SK-N-MC (cell line): ENCODE measurements at regions not wholly inside any gene's neighbourhood (a gene's known extent, or its start where the extent isn't known, plus 50 kb on each side); places are given as distances from the start of the nearest gene placed in this dataset.

Experiments used
- DNase-seq: peaks from one replicate; pipeline ENCODE4 v3.0.0-alpha.2; 2011; ENCODE audit warnings: low read depth, low spot score
- H3K27ac ChIP-seq: fragments of 200-600 bp; sonication (generic); 2 replicates; pipeline ENCODE4 v1.5.1; 2016; ENCODE audit warnings: mixed run types
- H3K36me3 ChIP-seq: fragments of 200-600 bp; sonication (generic); 2 replicates; pipeline ENCODE4 v1.6.1; 2017; ENCODE audit warnings: antibody characterized with exemption, low read length, mixed read lengths; ENCODE audit not compliant: insufficient read depth
- H3K4me3 ChIP-seq: fragments of 200-600 bp; sonication (generic); 2 replicates; pipeline ENCODE4 v1.5.1; 2016
- H3K9ac ChIP-seq: fragments of 200-600 bp; sonication (generic); 2 replicates; pipeline ENCODE4 v1.8.0; 2017; ENCODE audit warnings: mixed run types, mixed read lengths; ENCODE audit not compliant: insufficient read length
- H3K9me3 ChIP-seq: fragments of 200-600 bp; sonication (generic); 2 replicates; pipeline ENCODE4 v1.6.1; 2017; ENCODE audit warnings: low read depth, mild to moderate bottlenecking, antibody characterized with exemption, low read length, moderate library complexity, mixed read lengths
- EZH2 ChIP-seq: fragments of 200-600 bp; sonication (generic); IDR thresholded peaks from one replicate; pipeline ENCODE4 v1.6.1; 2017; ENCODE audit warnings: antibody characterized with exemption
- FOXP2 ChIP-seq: optimal IDR thresholded peaks from 2 replicates; pipeline ENCODE3; 2011; ENCODE audit warnings: mild to moderate bottlenecking, moderate library complexity; ENCODE audit not compliant: insufficient read depth; ENCODE audit errors: extremely low read length, control extremely low read depth
- POLR2AphosphoS5 ChIP-seq: IDR thresholded peaks from 2 replicates; pipeline ENCODE4 v1.6.1; 2012; ENCODE audit warnings: mild to moderate bottlenecking, low read depth, low read length, borderline replicate concordance

DNA sequence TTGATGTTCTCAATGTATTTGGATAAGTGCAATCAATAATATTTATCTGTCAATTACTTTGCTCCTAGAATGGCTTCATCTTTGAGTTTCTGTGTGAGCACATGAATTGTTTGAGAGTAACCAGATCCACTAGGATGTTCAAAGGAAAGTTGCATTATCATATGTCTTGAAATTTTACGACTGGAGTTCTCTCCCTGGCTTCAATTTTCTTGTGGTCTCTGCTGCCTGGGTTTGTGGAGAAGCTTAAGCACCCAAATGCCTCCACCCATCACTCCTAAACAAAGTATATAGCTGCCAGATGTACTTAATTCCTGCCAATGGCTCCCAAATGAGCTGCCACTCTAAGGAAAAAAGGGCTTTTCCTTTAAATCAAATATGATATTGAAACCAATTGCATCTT, 1149.4 kb upstream of the ZEB2 start:
- Histone ChIP-seq H3K9ac (no peak overlapping the region), H3K4me3 (no peak overlapping the region), H3K27ac (0 out of 2 replicates have a peak overlapping the region, but pooled peaks have one; percentile 11), H3K9me3 (no peaks in the 10 kb centered on the region), H3K36me3 (no peaks in the 10 kb centered on the region)
- peak; percentile 22 for DNase-seq
- TF ChIP-seq EZH2, result no peak
- TF ChIP-seq POLR2AphosphoS5, result no peak
- no peak for TF ChIP-seq FOXP2

DNA sequence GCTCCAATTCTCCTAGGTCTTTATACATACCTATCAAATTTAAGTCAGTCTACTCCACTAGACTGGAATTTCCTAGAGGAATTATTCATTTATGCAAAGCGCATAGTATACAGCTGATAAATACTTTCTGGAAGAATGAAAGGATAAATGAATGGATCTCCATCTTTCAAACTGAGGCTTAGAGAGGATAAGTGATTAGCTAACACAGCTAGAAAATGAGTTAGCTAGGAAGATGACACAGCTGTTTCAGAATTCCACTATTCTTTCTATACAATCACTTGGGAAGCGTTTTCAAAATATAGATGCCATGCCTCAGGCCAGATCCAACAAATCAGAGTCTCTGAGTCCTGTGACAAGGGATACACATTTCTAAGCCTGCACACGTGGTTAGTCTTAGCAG, 1146.6 kb upstream of the ZEB2 start:
- TF ChIP-seq EZH2 (no peak), POLR2AphosphoS5 (no peak), FOXP2 (no peak)
- DNase-seq, result no peak
- H3K36me3 ChIP-seq, result no peaks in the 10 kb centered on the region
- no peak overlapping the region for H3K9ac ChIP-seq
- H3K4me3 ChIP-seq, result no peak overlapping the region
- H3K27ac ChIP-seq, result no peak overlapping the region
- H3K9me3 ChIP-seq, result no peaks in the 10 kb centered on the region

DNA sequence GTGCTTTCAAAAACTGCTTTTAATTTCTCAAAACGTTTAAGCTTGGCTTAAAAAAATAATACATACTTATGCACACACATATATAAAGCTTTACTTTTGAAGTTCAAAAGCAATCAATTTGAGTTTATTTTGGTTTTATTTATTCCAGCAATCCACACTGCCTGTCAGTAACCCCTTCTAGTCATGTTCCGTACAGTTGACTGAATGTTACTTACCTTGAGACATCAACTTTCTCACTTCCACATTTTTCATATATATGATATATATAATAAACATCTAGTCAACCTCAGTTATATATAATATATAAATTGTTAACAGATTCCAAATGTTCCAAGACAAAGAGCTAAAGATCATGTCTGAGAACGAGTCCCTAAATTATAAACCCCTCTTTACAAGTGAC, 1137.3 kb upstream of the ZEB2 start:
- no peak overlapping the region for H3K4me3 ChIP-seq
- H3K27ac ChIP-seq, result no peak overlapping the region
- no peaks in the 10 kb centered on the region for H3K36me3 ChIP-seq
- DNase-seq, result no peak
- TF ChIP-seq FOXP2 (no peak), EZH2 (no peak), POLR2AphosphoS5 (no peak)
- H3K9ac ChIP-seq, result no peak overlapping the region
- no peaks in the 10 kb centered on the region for H3K9me3 ChIP-seq

DNA sequence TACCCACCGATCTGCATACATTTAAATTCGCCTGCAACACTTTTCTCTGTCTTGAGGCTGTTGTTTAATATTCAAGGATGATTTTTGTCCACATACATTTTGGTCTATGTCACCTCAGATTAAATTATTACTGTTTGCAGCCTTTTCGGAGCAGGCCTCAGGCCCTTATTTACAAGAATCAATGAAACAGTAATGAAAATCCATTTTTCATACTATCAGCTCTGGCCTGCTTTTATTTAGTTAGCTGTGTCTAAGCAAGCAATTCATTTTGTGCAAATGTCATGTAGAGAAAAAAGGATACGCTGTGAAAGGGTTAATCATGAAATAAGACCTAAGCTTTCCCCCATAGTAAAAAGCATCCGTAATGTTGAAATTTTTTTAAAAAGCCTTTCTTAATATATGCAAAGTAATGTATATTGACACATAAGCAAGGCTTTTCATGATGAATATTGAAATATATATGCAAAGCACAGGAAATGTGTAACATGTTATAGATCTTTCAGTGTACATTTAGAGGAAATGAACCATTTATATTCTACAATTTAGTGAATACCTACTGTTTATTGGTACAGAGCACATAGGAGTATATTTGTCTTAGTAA, 1135.3 kb upstream of the ZEB2 start:
- peak; percentile 70 for DNase-seq
- H3K9me3 ChIP-seq, result no peaks in the 10 kb centered on the region
- peak overlapping the region; percentile 90 for H3K27ac ChIP-seq

DNA sequence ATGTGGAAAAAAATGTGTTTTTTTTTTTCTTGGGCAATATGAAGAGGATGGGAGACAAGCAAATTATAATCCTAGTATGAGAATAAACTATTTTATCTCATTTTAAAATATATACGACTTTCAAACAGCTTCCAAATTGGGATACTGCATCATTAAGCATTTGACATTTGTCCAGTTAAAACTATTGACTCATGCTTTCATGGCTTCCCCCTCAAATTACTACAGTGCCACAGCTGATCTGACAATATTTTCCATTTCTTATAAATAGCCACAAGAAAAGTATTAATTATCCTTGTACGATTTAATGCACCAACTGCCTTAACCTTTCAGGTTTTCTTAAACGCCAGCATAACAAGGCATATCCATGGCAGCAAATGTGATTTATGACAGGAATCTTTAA, 1134.8 kb upstream of the ZEB2 start:
- TF ChIP-seq POLR2AphosphoS5 (no peak; the same call in 1 of the 2 replicates), FOXP2 (no peak), EZH2 (no peak)
- DNase-seq, result no peak
- Histone ChIP-seq H3K9me3 (no peaks in the 10 kb centered on the region), H3K27ac (peak overlapping the region; percentile 90), H3K36me3 (no peaks in the 10 kb centered on the region), H3K9ac (peak overlapping the region; percentile 42), H3K4me3 (peak overlapping the region; percentile 69)

More for the DNA sequence above, 1135.3 kb upstream of the ZEB2 start:
- H3K9ac ChIP-seq, result peak overlapping the region; percentile 42
- peak overlapping the region; percentile 69 for H3K4me3 ChIP-seq
- H3K36me3 ChIP-seq, result no peaks in the 10 kb centered on the region
- TF ChIP-seq FOXP2, result no peak

DNA sequence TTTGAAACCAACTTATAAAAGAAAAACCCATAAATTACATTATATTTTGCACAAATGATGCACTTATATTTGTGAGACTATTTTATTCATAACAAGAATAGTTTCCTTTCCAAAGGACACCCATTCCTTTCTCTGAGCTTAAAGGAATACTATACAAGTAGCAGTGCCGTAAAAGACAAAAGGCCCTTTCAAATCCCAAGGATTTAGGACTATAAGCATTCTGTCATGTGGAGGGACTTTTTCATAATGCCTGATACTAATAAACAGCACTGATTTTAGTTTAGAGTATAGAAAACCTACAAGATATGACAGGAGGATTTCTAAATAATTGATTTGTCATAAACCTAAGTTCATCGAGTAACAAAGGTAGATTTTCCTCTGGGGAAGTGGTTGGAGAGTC, 1134.2 kb upstream of the ZEB2 start:
- Histone ChIP-seq H3K27ac (peak overlapping the region; percentile 90), H3K36me3 (no peaks in the 10 kb centered on the region), H3K9me3 (no peaks in the 10 kb centered on the region), H3K4me3 (no peak overlapping the region; the same call in 1 of the 2 replicates), H3K9ac (no peak overlapping the region)
- TF ChIP-seq FOXP2 (no peak), EZH2 (no peak), POLR2AphosphoS5 (no peak)
- DNase-seq, result no peak

DNA sequence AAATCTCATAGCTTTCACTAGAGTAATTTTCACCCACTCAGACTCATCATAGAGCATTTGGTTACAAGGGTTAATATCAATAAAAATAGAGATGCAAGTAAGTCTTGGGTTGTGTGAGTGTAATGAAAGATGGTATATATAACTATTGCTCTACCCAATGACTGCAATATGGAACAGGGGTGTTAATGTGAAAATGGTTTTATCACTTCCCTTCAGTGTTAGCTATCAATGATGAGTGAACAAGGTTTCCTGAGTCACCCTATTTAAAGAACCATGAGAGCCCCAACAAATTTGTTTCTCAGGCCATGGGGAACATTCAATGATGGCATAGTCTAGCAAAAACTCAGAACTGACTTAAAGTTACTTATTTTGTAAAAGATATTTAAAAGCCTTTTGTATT, 1133.6 kb upstream of the ZEB2 start:
- Histone ChIP-seq H3K9me3 (no peaks in the 10 kb centered on the region), H3K4me3 (no peak overlapping the region), H3K36me3 (no peaks in the 10 kb centered on the region), H3K9ac (no peak overlapping the region), H3K27ac (no peak overlapping the region)
- no peak for DNase-seq
- TF ChIP-seq FOXP2 (no peak), POLR2AphosphoS5 (no peak), EZH2 (no peak)

DNA sequence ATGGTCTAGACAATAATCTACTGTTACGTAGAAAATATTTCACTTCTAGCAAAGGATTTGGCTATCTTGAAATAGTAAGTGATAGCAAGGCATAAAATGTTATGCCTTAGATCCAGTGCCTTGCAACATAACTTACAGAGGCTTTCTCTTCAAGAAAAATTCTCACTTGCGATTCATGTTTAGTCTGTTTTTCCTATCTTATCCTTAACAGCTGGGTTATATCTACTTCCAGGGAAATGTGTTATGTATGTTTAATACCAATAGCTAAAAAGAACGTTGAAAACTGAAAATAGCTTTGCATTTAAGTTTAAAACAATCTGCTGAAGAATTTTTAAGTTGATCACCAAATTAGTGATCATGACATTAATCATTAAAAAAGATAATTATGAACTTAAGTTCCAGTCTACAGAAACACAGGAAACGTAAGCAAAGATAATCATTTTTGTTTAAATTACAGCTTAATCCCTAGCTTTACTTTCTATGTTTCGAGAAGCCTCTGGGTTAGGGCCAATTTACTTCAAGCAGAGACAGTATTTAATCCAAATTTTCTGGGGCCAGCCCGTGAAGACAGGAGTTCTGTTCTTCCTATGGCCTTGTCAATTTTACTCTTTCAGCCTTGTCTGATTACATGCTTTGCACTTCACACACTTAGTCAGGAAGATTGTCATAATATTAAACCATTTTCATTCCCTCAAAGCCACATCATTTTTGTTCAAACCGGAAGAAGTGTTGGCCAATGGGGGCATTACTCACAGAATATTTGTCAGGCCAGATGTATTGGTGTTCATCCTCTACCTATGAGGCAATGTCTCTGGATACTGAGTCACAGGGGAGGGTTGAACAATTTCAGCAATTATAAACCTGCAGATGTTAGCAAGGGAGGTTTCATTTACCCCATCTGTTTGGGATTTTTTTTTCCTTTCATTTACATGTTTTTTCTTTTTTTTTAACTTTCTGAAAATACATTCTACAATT, 1132.9 kb upstream of the ZEB2 start:
- H3K9ac ChIP-seq, result no peak overlapping the region

DNA sequence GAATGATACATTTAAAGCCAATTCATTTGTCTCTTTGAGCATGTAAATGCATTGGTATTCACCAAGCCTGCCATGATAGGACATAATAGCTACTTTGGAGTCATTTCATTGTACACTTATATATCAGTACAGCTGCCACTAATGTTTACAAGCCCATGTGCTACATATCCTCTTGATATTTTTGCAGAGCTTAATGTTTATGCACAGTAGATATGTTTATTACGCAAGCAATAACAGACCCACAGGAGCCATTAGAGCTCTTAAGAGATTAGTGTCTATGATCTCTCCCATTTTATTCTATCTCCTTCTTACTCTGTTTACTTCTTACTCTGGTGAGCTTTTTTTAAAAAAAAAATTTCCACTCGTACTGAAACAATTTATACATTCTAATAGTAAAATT, 1132.1 kb upstream of the ZEB2 start:
- Histone ChIP-seq H3K36me3 (no peaks in the 10 kb centered on the region), H3K9ac (no peak overlapping the region), H3K4me3 (no peak overlapping the region), H3K27ac (peak overlapping the region; percentile 67), H3K9me3 (no peaks in the 10 kb centered on the region)
- TF ChIP-seq FOXP2 (no peak), EZH2 (no peak), POLR2AphosphoS5 (no peak)
- peak; percentile 39 for DNase-seq

More for the DNA sequence above, 1132.9 kb upstream of the ZEB2 start:
- no peak overlapping the region for H3K4me3 ChIP-seq
- no peaks in the 10 kb centered on the region for H3K9me3 ChIP-seq
- H3K27ac ChIP-seq, result peak overlapping the region; percentile 67
- no peaks in the 10 kb centered on the region for H3K36me3 ChIP-seq
- DNase-seq, result no peak
- TF ChIP-seq FOXP2, result no peak
- TF ChIP-seq EZH2, result no peak
- no peak for TF ChIP-seq POLR2AphosphoS5
